ENCODE measurements at regions not wholly inside any gene's neighbourhood (a gene's known extent, or its start where the extent isn't known, plus 50 kb on each side); places are given as distances from the start of the nearest gene placed in this dataset.

DNA sequence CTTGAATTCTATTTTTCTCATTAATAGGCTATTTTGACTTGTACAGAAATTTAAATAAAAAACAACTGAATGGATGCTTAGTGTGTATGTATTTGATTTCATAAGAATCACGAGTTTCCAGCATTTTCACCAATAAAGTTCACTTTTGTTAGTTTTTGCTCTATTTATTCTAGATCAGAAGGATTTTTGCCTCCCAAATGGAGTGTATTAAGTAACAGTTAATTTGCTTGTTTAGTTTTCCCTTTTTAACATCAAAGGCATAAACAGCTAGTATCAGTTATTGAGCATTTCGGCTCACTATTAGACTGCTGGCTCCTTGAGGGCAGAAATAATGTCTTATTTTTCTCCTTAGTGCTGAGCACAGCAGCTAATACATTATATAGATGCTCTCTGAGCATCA, 414.1 kb downstream of the FGF9 start:
- no peak for TF ChIP-seq CTCF (IDR thresholded peaks at IDR 0.05; ENCODE audit: borderline replicate concordance, insufficient read depth, low read depth, low read length)

GRCh38 chr13:22086597-22087330, 415.9 kb downstream of the FGF9 start:
- H3K4me3 ChIP-seq (ENCODE audit: low read depth, low read length): no peak overlapping the region
- no peak for TF ChIP-seq CTCF (IDR thresholded peaks at IDR 0.05; ENCODE audit: borderline replicate concordance, insufficient read depth, low read depth, low read length)

More for the DNA sequence above, 414.1 kb downstream of the FGF9 start:
- H3K4me3 ChIP-seq (ENCODE audit: low read depth, low read length): no peak overlapping the region

DNA sequence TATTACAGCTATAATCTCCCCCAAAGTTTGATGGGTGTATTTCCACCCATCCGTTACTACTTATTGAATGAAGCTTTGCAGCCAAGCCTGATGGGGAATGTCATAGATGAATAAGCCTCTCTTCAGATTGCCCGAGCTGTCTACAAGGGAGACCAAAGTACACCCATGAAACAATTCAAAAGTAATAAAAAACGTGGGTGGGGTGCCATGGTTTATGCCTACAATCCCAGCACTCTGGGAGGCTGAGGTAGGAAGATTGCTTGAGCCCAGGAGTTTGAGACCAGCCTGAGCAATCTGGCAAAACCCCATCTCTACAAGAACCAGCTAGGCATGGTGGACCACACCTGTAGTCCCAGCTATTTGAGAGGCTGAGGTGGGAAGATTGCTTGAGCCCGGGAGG, 419.2 kb downstream of the FGF9 start:
- no peak for TF ChIP-seq CTCF (IDR thresholded peaks at IDR 0.05; ENCODE audit: borderline replicate concordance, insufficient read depth, low read depth, low read length)
- H3K4me3 ChIP-seq (ENCODE audit: low read depth, low read length): no peak overlapping the region

- TF ChIP-seq CTCF (IDR thresholded peaks at IDR 0.05; ENCODE audit: borderline replicate concordance, insufficient read depth, low read depth, low read length): no peak
- H3K4me3 ChIP-seq (ENCODE audit: low read depth, low read length): no peak overlapping the region
Observed at GRCh38 chr13:22091222-22091970, 420.5 kb downstream of the FGF9 start.

- H3K4me3 ChIP-seq (ENCODE audit: low read depth, low read length): no peak overlapping the region
- no peak for TF ChIP-seq CTCF (IDR thresholded peaks at IDR 0.05; ENCODE audit: borderline replicate concordance, insufficient read depth, low read depth, low read length)
Observed at GRCh38 chr13:22091971-22092300, 421.1 kb downstream of the FGF9 start.

GRCh38 chr13:22092791-22093560, 422.1 kb downstream of the FGF9 start:
- TF ChIP-seq CTCF (IDR thresholded peaks at IDR 0.05; ENCODE audit: borderline replicate concordance, insufficient read depth, low read depth, low read length): no peak

More at GRCh38 chr13:22092791-22093560, 422.1 kb downstream of the FGF9 start:
- H3K4me3 ChIP-seq (ENCODE audit: low read depth, low read length): no peak overlapping the region

Measured in GM12875 (cell line).